GM12892 (cell line): ENCODE measurements at regions not wholly inside any gene's neighbourhood (a gene's known extent, or its start where the extent isn't known, plus 50 kb on each side); places are given as distances from the start of the nearest gene placed in this dataset.

ENCODE experiments used
- DNase-seq: peaks from one replicate; pipeline ENCODE4 v3.0.0; 2011; ENCODE audit not compliant: insufficient read length
- FAIRE-seq: peaks from 2 replicates; lab custom pipeline; 2011; peaks lifted over from hg19 to GRCh38; lab: Jason Lieb, UNC
- POLR2A ChIP-seq: IDR thresholded peaks from 2 replicates; pipeline ENCODE4 v1.6.1; 2011; ENCODE audit warnings: low read depth, low read length, control low read depth
- POLR2AphosphoS5 ChIP-seq: IDR thresholded peaks from 2 replicates; pipeline ENCODE4 v1.6.1; 2011; ENCODE audit warnings: low read depth, low read length, control low read depth
- TAF1 ChIP-seq: IDR thresholded peaks from 2 replicates; pipeline ENCODE4 v1.6.1; 2011; ENCODE audit warnings: low read depth, mild to moderate bottlenecking, control low read depth, low read length, borderline replicate concordance

GRCh38 chr2:128486640-128487375 is 168.1 kb upstream of the HS6ST1 start:
- no peak for FAIRE-seq
- DNase-seq, result no peak
- TF ChIP-seq TAF1 (no peak), POLR2A (no peak), POLR2AphosphoS5 (no peak)

GRCh38 chr2:128487650-128488387 is 169.2 kb upstream of the HS6ST1 start:
- FAIRE-seq (no peak), DNase-seq (no peak)
- no peak for TF ChIP-seq POLR2AphosphoS5
- no peak for TF ChIP-seq POLR2A
- TF ChIP-seq TAF1, result no peak

GRCh38 chr2:128488434-128488833 is 169.8 kb upstream of the HS6ST1 start:
- FAIRE-seq (no peak), DNase-seq (no peak)
- TF ChIP-seq TAF1, result no peak
- TF ChIP-seq POLR2A, result no peak

- no peak for TF ChIP-seq POLR2AphosphoS5
- no peak for TF ChIP-seq POLR2A
- TF ChIP-seq TAF1, result no peak
- FAIRE-seq (no peak), DNase-seq (no peak)
Measured at GRCh38 chr2:128489526-128490273, 171.0 kb upstream of the HS6ST1 start.

GRCh38 chr2:128490321-128490720 is 171.7 kb upstream of the HS6ST1 start:
- DNase-seq (no peak), FAIRE-seq (no peak)
- TF ChIP-seq TAF1 (no peak), POLR2AphosphoS5 (no peak), POLR2A (no peak)

- TF ChIP-seq POLR2A (no peak), TAF1 (no peak), POLR2AphosphoS5 (no peak)
- DNase-seq (no peak), FAIRE-seq (no peak)
Measured at GRCh38 chr2:128490881-128491691, 172.4 kb upstream of the HS6ST1 start.

GRCh38 chr2:128491692-128492244 is 173.1 kb upstream of the HS6ST1 start:
- TF ChIP-seq TAF1, result no peak
- TF ChIP-seq POLR2AphosphoS5, result no peak
- TF ChIP-seq POLR2A, result no peak
- no peak for DNase-seq
- FAIRE-seq, result no peak

- FAIRE-seq, result no peak
- no peak for DNase-seq
- TF ChIP-seq POLR2AphosphoS5 (no peak), TAF1 (no peak)
Measured at GRCh38 chr2:128492966-128493811, 174.5 kb upstream of the HS6ST1 start.

- TF ChIP-seq TAF1 (no peak), POLR2AphosphoS5 (no peak), POLR2A (no peak)
- no peak for FAIRE-seq
- DNase-seq, result no peak
Measured at GRCh38 chr2:128493880-128494279, 175.2 kb upstream of the HS6ST1 start.

- TF ChIP-seq TAF1 (no peak), POLR2AphosphoS5 (no peak), POLR2A (no peak)
- DNase-seq, result no peak
- no peak for FAIRE-seq
Measured at GRCh38 chr2:128494307-128494639, 175.6 kb upstream of the HS6ST1 start.
